ENCODE measurements at regions not wholly inside any gene's neighbourhood (a gene's known extent, or its start where the extent isn't known, plus 50 kb on each side); places are given as distances from the start of the nearest gene placed in this dataset.

GRCh38 chr12:127178463-127178862 lies 1088.5 kb upstream of the TMEM132C start:
- intact Hi-C loops (cut with micrococcal nuclease; ENCODE audit: unreplicated experiment) = no loop called here

GRCh38 chr12:127179176-127179575 lies 1087.8 kb upstream of the TMEM132C start:
- no peak for DNase-seq
- intact Hi-C loops (cut with micrococcal nuclease; ENCODE audit: unreplicated experiment) = no loop called here
- no peak for TF ChIP-seq CTCF (IDR thresholded peaks at IDR 0.05; ENCODE audit: unreplicated experiment)
- H3K9me3 Mint-ChIP-seq (ENCODE audit: low read depth, unreplicated experiment) = peaks cover 15% of the 10 kb centered on the region
- H3K4me3 Mint-ChIP-seq (ENCODE audit: low read depth, unreplicated experiment) = no peak overlapping the region
- H3K4me1 Mint-ChIP-seq (ENCODE audit: low read depth, unreplicated experiment) = no peaks in the 10 kb centered on the region
- no peak overlapping the region for H3K27ac Mint-ChIP-seq (ENCODE audit: unreplicated experiment)
- no TSS peak for BruUV-seq (replicated peaks)
- H3K36me3 Mint-ChIP-seq (ENCODE audit: insufficient read depth, unreplicated experiment) = no peaks in the 10 kb centered on the region
- CTCF ChIA-PET = no interaction called here
- no peaks in the 10 kb centered on the region for H3K27me3 Mint-ChIP-seq (ENCODE audit: unreplicated experiment)

More at GRCh38 chr12:127178463-127178862, 1088.5 kb upstream of the TMEM132C start:
- CTCF ChIA-PET = no interaction called here
- no peak for TF ChIP-seq CTCF (IDR thresholded peaks at IDR 0.05; ENCODE audit: unreplicated experiment)
- peaks cover 15% of the 10 kb centered on the region for H3K9me3 Mint-ChIP-seq (ENCODE audit: low read depth, unreplicated experiment)
- no peaks in the 10 kb centered on the region for H3K36me3 Mint-ChIP-seq (ENCODE audit: insufficient read depth, unreplicated experiment)
- no peaks in the 10 kb centered on the region for H3K4me1 Mint-ChIP-seq (ENCODE audit: low read depth, unreplicated experiment)
- H3K27me3 Mint-ChIP-seq (ENCODE audit: unreplicated experiment) = no peaks in the 10 kb centered on the region
- BruUV-seq (replicated peaks) = no TSS peak
- no peak overlapping the region for H3K4me3 Mint-ChIP-seq (ENCODE audit: low read depth, unreplicated experiment)
- no peak overlapping the region for H3K27ac Mint-ChIP-seq (ENCODE audit: unreplicated experiment)
- no peak for DNase-seq

GRCh38 chr12:127182018-127182417 lies 1085.0 kb upstream of the TMEM132C start:
- peaks cover 12% of the 10 kb centered on the region for H3K9me3 Mint-ChIP-seq (ENCODE audit: low read depth, unreplicated experiment)
- H3K4me1 Mint-ChIP-seq (ENCODE audit: low read depth, unreplicated experiment) = no peaks in the 10 kb centered on the region
- BruUV-seq (replicated peaks) = no TSS peak
- CTCF ChIA-PET = no interaction called here
- no peaks in the 10 kb centered on the region for H3K36me3 Mint-ChIP-seq (ENCODE audit: insufficient read depth, unreplicated experiment)
- no peak for TF ChIP-seq CTCF (IDR thresholded peaks at IDR 0.05; ENCODE audit: unreplicated experiment)
- no peak overlapping the region for H3K27ac Mint-ChIP-seq (ENCODE audit: unreplicated experiment)
- intact Hi-C loops (cut with micrococcal nuclease; ENCODE audit: unreplicated experiment) = no loop called here
- no peak for DNase-seq
- no peak overlapping the region for H3K4me3 Mint-ChIP-seq (ENCODE audit: low read depth, unreplicated experiment)
- H3K27me3 Mint-ChIP-seq (ENCODE audit: unreplicated experiment) = no peaks in the 10 kb centered on the region

- intact Hi-C loops (cut with micrococcal nuclease; ENCODE audit: unreplicated experiment) = no loop called here
- BruUV-seq (replicated peaks) = no TSS peak
- no peaks in the 10 kb centered on the region for H3K4me1 Mint-ChIP-seq (ENCODE audit: low read depth, unreplicated experiment)
- peaks cover 5% of the 10 kb centered on the region for H3K9me3 Mint-ChIP-seq (ENCODE audit: low read depth, unreplicated experiment)
- no peak for TF ChIP-seq CTCF (IDR thresholded peaks at IDR 0.05; ENCODE audit: unreplicated experiment)
- no peak overlapping the region for H3K27ac Mint-ChIP-seq (ENCODE audit: unreplicated experiment)
- DNase-seq = no peak
- no peaks in the 10 kb centered on the region for H3K36me3 Mint-ChIP-seq (ENCODE audit: insufficient read depth, unreplicated experiment)
- H3K4me3 Mint-ChIP-seq (ENCODE audit: low read depth, unreplicated experiment) = no peak overlapping the region
- CTCF ChIA-PET = no interaction called here
- H3K27me3 Mint-ChIP-seq (ENCODE audit: unreplicated experiment) = no peaks in the 10 kb centered on the region
These were observed 1077.0 kb upstream of the TMEM132C start for GRCh38 chr12:127189992-127190391.

- CTCF ChIA-PET = no interaction called here
- DNase-seq = no peak
- Mint-ChIP-seq H3K4me1 (ENCODE audit: low read depth, unreplicated experiment) (no peaks in the 10 kb centered on the region), H3K36me3 (ENCODE audit: insufficient read depth, unreplicated experiment) (no peaks in the 10 kb centered on the region), H3K4me3 (ENCODE audit: low read depth, unreplicated experiment) (no peak overlapping the region), H3K27ac (ENCODE audit: unreplicated experiment) (no peak overlapping the region), H3K9me3 (ENCODE audit: low read depth, unreplicated experiment) (peaks cover 7% of the 10 kb centered on the region), H3K27me3 (ENCODE audit: unreplicated experiment) (no peaks in the 10 kb centered on the region)
- intact Hi-C loops (cut with micrococcal nuclease; ENCODE audit: unreplicated experiment) = no loop called here
- no peak for TF ChIP-seq CTCF (IDR thresholded peaks at IDR 0.05; ENCODE audit: unreplicated experiment)
- no TSS peak for BruUV-seq (replicated peaks)
These were observed 1075.8 kb upstream of the TMEM132C start for GRCh38 chr12:127191129-127191528.
